ENCODE measurements at regions not wholly inside any gene's neighbourhood (a gene's known extent, or its start where the extent isn't known, plus 50 kb on each side); places are given as distances from the start of the nearest gene placed in this dataset.

GRCh38 chr16:55203570-55203969 lies 120.4 kb upstream of the IRX6 start:
- no peak for TF ChIP-seq CTCF (IDR thresholded peaks at IDR 0.05)
- no peak for TF ChIP-seq POLR2A (IDR thresholded peaks at IDR 0.05)

All from tibial nerve (tissue), 3 donors.